Inflammatory macrophage (primary cell): ENCODE measurements at regions not wholly inside any gene's neighbourhood (a gene's known extent, or its start where the extent isn't known, plus 50 kb on each side); places are given as distances from the start of the nearest gene placed in this dataset.
A peak's percentile ranks its signal among the peaks of the same experiment; 100 is the strongest.
"Not testable (repeated sequence)": the region's sequence is repeated elsewhere in the genome, so short reads cannot be mapped to it uniquely, and the experiment has no call there.

Experiments
- DNase-seq, 2 donors: peaks; one replicate each; pipeline ENCODE4 v3.0.0-alpha.2; 2020 to 2022

DNA sequence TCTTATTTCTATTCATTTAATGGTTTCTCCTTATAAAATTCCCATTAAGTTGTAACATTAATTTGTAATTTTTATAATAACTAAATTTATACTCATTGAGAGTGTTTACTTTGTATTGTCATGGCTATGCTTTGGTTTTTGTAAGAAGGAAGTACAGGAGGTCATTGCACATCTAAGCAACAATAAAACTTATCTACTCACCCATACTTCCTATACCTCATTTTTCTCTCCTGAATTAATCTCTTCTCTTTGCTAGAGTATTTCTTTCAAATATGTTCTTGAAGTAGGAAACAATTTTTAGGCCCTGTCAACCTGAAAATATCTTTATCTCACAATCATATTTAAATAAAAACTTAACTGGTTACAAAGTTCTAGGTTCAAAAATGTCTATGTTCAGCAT is 95.4 kb upstream of the WDR11 start:
- DNase-seq, result peak in 1 of 2 donors; percentile 28

DNA sequence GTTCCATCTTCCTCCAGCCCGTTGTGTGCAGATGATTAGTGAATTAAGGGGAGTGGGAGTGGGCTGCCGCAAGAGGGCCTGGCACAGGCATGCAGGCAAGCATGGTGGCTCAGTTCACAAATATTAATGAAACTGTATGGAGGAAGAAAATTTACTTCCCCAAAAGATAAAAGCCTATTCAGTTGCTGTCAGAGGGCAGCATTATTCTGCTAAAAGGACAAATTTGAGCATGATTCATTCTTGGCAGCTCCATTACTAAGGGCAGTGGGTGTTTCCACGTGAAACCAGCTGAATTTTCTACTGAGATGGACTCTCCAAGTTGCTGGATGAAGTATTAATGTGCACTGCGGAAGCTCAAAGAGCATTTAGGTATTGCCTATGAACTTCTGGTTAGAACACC is 90.9 kb upstream of the WDR11 start:
- peak; percentile 83 to 89 for DNase-seq

DNA sequence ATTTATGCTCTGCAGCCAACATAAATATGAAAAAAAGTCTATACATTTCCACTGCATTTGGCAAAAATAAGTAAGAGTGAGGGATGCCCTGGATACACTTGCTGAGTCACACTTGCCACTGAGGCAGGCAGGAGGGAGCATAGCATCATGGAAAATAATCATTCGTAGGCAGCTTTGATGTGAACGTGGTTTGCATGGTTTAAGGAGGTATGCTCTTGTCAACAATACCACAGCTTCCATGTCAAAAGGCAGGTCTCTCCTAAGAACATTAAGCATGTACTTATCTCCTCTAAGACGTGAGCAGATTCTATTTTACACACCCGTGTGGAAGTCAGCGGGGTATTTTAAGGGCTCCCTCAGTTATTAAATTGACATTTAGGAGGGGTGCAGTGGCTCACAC is 89.2 kb upstream of the WDR11 start:
- no peak for DNase-seq

DNA sequence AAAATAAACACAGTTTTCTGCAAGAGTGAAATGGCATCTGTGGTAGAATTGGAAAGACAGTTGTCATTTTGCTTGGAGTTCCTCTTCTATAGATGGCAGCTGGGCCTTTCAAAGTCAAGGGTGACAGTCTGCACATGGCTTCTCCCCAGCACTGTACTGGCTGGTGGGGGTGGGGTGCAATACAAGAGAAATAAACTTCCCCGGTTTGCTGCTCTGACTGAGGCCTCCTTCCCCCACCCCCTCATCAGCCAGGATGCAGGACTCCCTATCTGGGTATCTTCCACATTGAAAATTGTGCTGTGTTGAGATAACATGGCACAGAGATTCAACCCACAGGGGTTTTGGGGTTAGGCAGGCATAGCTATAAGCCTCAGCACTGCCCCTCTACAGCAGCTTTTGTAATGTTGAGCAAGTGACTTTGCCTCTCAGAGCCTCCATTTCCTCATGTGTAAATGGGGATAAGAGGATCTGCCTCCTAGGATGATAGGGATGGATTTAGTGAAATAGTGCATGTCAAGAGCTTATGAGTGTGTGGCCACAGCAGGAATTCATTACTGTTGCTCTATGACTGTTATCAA is 85.8 kb upstream of the WDR11 start:
- DNase-seq, result peak in 1 of 2 donors; percentile 40

DNA sequence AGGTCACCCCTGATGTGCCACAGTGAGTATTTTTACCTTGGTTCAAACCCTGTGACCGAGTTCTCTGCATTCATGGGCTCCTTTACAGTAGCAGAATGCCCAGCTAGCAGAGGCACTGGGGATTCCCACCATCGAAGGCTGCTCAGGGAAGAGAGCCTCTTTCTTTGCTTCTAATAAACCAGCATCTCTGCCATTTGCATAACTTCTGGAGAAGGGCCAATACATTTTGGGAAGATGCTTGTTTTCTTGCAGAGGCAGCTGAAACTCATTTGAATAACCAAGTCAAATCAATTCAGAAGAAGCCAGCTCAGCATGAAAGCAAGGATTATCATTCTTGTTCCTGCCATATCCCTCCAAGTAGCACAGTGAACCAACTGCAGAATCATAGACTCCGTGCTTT is 82.9 kb upstream of the WDR11 start:
- DNase-seq, result no peak

DNA sequence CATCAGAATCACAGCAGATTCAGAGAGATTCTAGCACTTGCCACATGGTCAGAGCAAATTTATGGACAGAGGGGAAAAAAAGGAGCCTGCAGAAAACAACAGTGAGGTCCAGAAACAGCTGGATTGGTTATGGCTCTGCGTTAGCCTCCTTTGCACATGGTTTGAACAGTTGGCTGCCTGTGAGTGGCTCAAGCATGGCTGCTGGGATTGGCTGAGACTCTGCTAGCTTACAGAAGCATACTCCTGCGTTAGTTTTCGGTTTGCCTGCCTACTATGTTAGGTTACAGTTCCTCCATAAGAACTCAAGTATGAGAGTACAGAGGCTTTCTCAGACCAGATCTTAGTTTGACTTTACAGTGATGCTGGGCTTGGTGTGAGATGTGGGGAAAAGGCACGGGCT is 80.7 kb upstream of the WDR11 start:
- no peak for DNase-seq

DNA sequence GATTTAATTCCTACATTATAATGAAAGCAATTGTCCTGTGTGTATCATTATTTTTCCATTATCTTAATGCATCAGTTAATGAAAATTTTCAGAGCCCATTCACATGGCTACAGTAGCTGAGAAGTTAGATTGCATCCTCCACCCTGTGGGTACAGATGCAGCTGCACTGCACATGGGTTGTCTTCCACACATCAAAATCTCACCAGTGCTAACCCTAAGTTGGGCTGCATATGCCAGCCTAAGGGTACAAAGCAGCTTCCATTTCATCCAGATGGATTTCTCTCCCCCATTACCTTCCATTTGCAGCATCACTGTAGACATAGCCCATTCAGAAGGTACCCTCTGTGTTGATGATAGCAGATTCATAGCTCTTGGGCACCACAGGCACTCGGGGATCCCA is 74.7 kb upstream of the WDR11 start:
- no peak for DNase-seq

DNA sequence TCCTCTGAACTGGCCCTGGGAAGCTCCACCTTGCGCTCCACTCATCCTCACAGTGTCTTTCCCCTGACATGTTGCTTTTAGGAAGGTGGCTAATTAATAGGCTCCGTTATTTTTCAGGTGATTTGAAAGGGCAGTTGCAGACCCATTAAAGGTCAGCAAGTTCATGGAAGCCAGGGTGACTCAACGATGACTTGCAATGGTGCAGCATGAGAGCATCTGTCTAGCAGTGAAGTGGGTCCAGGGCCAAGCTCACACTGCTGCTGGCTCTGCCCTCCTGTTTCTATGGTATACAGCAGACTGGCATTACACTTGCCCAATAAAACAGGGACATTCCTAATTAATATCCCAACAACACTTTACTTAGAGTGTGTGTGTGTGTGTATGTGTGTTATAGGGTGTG is 68.8 kb upstream of the WDR11 start:
- no peak for DNase-seq

DNA sequence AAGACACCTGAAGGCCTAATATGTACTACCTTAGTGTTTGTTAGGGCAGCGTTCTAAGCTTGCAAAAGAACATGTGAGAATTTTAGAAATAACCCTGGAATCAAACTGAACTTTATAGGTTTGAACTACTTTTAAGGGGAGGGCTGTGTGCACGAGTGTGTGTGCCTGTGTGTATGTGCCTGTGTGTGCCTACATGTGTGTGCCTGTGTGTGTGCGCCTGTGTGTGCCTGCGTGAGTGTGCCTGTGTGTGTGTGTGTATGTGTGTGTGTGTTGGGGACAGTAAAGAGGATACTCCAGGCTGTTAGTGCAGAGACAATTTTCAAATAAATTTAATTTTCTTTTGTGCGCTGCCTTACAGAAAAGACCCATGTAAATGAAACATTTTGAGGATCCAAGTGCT is 68.1 kb upstream of the WDR11 start:
- no peak for DNase-seq

DNA sequence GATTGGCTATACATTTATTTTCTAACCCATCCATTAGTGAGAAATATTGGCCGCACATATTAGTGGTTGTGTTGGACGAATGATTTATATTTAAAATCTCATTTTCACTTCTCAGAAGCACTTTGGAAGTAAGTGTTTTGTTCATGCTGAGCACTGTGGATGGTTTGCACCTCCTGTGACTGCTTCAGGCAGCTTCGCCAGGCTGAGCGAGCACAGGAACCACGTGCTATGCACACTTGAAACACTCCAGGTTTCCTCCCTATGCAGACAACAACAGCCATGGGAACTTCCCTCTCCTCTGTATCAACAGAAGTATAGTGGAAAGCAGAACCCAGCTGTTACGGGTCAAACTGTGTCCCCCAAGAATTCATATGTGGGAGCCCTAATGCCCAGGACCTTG is 67.3 kb upstream of the WDR11 start:
- peak in 1 of 2 donors; percentile 30 for DNase-seq

DNA sequence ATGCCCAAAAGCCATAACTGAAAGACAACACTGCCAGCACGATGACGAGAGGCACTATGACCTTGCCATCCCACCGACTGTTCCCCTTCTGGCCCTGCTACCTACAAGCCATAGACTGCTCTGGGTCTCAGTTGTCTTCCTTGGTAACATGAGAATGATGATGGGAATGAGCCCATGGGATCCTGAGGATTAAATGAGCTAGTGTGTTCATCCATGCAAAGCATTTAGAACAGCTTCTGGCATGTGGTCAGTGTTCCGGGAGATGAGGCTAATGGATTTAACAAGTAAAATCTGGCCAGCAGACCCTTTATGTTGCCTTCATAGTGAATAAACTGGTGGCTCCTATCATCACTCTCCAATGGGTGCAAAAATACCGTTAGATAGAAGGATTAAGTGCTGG is 62.4 kb upstream of the WDR11 start:
- DNase-seq, result no peak

DNA sequence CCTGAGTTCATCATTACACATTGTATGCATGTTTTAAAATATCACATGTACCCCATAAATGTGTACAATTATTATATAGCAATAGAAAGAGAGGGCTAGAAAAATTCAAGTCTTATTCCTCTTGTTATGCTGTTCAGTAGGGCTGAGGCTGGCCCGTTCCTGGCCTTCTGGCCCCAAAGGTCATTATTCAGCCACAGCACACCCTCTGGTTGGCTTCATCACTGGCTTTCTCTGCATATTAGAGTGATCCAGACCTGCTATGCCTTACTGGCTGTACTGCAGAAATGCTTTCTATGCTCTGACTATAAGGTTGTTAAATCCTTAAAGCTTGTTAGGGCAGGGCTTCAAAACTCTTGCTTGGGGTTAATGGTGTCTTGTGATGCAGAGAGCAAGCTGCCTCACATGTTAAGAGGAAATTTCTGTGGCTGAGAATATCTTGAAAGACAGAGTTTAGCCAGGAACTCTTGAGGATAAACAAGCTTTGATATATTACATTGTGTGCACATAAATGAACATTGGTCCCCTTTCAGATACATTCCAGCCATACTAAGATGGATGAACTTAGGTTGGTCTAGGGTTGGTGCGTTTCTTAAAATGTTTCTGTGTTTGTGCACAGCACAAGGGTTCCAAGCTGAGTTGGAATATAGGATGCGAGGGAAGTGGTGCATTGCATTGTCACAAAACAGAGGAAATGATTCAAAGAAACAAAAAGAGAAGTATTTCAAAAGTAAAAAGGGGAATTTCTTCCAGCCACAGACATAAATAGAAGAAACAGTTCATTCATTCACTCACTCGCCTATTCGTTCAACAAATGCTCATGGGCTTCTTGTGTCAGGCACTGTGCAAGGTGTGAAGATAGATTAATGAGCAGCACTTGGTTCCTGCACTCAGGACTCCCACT is 61.6 kb upstream of the WDR11 start:
- peak; percentile 67 to 83 for DNase-seq

DNA sequence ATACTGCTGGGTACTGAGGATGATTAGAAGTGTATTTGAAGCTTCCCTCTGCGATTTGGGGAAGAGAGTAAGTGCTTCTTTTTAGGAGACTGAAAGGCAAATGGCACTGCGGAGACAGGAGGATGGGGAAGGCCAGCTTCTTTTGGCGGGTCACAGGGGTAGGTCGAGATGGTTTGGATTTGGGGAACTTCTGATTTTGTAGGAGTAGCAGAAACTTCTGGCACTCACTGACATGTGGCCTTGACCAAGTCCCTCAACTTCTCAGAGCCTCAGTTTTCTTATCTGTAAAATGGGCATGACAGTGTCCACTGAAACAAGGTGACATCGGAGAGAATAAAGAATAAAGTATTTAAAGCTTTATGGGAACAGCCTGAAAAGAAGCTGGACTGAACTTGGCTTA is 59.8 kb upstream of the WDR11 start:
- DNase-seq, result peak; percentile 36 to 56

DNA sequence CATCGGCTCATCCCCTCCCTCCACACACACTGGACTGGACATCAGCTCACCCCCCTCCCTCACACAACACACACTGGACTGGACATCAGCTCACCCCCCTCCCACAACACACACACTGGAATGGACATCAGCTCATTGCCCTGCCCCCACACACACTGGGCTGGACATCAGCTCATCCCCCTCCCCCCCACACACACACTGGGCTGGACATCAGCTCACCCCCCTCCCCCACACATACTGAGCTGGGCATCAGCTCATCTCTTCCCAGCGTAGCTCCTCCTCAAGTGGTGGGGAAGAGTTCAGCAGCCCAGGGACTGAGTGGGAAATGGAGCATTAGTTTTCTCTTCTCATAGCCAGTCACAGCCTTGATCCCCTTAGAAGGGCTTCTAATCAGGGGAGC is 58.1 kb upstream of the WDR11 start:
- no peak for DNase-seq

DNA sequence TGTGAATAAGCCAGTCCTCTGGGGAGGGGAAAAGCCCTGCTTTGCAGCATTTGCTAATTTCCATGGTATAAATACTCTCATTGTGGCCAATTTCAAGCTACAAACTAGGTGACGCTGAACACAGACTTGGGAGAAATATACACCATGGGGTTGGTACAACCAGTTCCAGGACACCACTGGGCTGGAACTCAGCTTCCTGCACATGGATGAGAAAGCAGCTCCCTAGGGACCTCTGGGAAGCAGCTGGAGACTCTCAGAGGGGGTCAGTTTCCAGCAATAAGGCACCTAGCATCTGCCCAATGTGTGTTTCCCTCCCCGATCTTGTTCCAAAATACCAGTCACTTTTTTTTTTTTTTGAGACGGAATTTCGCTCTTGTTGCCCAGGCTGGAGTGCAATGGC is 56.8 kb upstream of the WDR11 start:
- DNase-seq, result no peak

DNA sequence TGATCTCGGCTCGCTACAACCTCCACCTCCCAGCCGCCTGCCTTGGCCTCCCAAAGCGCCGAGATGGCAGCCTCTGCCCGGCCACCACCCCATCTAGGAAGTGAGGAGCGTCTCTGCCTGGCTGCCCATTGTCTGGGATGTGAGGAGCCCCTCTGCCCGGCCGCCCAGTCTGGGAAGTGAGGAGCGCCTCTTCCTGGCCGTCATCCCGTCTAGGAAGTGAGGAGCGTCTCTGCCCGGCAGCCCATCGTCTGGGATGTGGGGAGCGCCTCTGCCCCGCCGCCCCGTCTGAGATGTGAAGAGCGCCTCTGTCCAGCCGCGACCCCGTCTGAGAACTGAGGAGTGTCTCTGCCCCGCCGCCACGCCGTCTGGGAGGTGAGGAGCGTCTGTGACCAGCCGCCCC is 52.9 kb upstream of the WDR11 start:
- not testable (repeated sequence) for DNase-seq

DNA sequence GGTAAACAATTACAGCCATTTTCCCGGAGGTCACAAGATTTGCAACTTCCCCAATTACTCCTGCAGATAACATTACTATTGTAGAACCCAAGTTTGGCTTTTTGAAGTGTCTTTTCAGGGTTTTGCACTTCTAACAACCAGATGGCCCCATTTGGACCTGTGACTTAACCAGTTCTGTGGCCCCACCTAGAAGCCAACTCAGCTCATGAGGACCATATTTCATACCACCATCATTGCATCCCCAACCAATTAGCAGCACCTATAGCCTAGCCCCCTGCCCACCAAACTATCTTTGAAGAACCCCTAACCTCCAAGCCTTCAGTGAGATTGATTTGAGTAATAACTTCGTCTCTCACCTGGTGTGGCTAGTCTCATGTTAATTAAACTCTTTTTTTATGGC is 51.3 kb upstream of the WDR11 start:
- DNase-seq, result no peak

DNA sequence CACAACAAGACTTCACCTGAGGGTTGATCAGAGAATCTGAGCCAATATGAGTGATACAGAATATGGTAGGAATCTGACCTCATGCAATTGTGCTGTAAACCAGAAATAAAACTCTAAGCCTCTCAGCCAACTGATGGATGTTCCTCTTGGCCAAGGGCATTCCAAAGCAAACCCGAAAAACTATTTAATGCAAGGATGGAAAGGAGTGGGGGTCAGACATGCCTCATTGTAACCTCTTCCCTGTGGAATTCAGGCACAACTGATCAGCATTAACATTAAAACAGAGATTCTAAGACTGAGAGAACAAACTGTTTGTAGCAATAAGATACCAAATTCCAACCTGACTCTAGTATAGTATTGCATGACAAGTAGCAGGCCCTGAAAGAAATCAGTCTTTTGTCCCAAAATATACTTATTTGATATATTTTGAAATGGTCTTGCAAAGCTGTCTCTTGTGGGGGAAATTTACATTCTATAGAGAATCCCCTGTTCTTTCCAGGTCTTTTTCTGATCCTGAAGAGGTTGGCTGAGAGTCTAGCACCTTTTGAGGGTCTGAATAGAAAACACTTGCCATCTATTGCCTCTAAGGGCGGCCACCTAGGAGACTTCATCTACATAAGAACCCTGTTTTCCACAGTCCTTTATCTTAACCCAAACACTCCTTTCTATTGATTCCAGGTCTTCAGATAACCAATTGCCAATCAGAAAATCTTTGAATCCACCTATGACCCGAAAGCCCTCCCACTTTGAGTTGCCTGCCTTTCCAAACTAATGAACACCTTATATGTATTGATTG is 50.4 kb upstream of the WDR11 start:
- DNase-seq, result no peak
